ENCODE measurements at regions not wholly inside any gene's neighbourhood (a gene's known extent, or its start where the extent isn't known, plus 50 kb on each side); places are given as distances from the start of the nearest gene placed in this dataset.

DNA sequence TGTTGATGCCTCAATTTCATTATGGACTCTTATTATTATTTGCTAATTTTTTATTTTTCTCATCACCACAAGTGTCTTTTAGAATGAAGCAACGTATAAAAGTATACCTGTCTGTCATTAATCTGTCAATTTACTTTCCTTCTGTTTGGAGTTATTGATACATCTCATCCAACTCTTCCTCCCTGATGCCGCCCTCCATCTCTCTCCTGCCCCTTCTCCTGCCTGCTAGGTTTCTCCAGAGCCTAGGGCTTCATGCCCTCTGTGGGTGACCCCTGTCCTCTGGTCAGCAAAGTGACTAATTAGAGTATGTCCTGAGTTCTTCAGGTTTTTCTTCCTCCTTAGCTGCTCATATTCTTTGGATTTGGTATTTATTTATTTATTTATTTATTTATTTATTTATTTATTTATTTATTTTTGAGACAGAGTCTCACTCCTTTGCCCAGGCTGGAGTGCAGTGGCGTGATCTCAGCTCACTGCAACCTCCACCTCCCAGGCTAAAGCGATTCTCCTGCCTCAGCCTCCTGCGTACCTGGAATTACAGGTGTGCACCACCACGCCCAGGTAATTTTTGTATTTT is 162.5 kb upstream of the MYCN start:
- Histone ChIP-seq H3F3A (replicated peaks; ENCODE audit: low read depth) (no peaks in the 10 kb centered on the region), H2AFZ (no peak overlapping the region), H3K4me3 (no peak overlapping the region), H3K4me2 (no peak overlapping the region), H3K4me1 (ENCODE audit: insufficient read depth) (no peaks in the 10 kb centered on the region), H3K79me2 (replicated peaks; ENCODE audit: insufficient read depth) (no peaks in the 10 kb centered on the region), H4K20me1 (replicated peaks; ENCODE audit: insufficient read depth) (no peaks in the 10 kb centered on the region), H3K9me2 (ENCODE audit: insufficient read depth) (no peaks in the 10 kb centered on the region; the same call in 1 of the 2 replicates), H3K36me3 (ENCODE audit: insufficient read depth) (no peaks in the 10 kb centered on the region), H3K27me3 (ENCODE audit: insufficient read depth) (no peaks in the 10 kb centered on the region), H3K27ac (ENCODE audit: low read depth) (no peak overlapping the region)
- no peak for ATAC-seq
- H3K4me1 Mint-ChIP-seq, result no peaks in the 10 kb centered on the region; the same call in 2 of the 3 replicates
- H3K4me3 Mint-ChIP-seq, result no peak overlapping the region
- no peaks in the 10 kb centered on the region; the same call in 2 of the 3 replicates for H3K9me3 Mint-ChIP-seq
- no peaks in the 10 kb centered on the region for H3K36me3 Mint-ChIP-seq (ENCODE audit: low read depth)
- DNase-seq (ENCODE audit: low spot score), result no peak
- H3K27me3 Mint-ChIP-seq (ENCODE audit: insufficient read depth, low read depth, poor library complexity), result peaks cover 3% of the 10 kb centered on the region
- TF ChIP-seq ZNF462 (CRISPR knock-in tag; IDR thresholded peaks at IDR 0.05), result no peak
- no peak for TF ChIP-seq CREB1 (CRISPR knock-in tag; IDR thresholded peaks at IDR 0.05; ENCODE audit: low read depth)
- no peak for TF ChIP-seq ETS1 (IDR thresholded peaks at IDR 0.05)
- no peak for TF ChIP-seq EZH2phosphoT487 (IDR thresholded peaks at IDR 0.05; ENCODE audit: unreplicated experiment)
- TF ChIP-seq CTCF (conservative IDR thresholded peaks at IDR 0.05; ENCODE audit: low read depth in 2 of 2), result no peak
- no peak for TF ChIP-seq POLR2AphosphoS5 (IDR thresholded peaks at IDR 0.05; ENCODE audit: low read depth)
- TF ChIP-seq NANOG (IDR thresholded peaks at IDR 0.05; ENCODE audit: borderline replicate concordance), result no peak
- no peak for TF ChIP-seq JUNB (IDR thresholded peaks at IDR 0.05; ENCODE audit: unreplicated experiment)
- no peak for TF ChIP-seq EZH2 (IDR thresholded peaks at IDR 0.05; ENCODE audit: low read depth, unreplicated experiment)
- TF ChIP-seq ZNF114 (CRISPR knock-in tag; IDR thresholded peaks at IDR 0.05), result no peak
- H3K27ac Mint-ChIP-seq, result no peak overlapping the region

Data from GM23338 (cell line).